ENCODE measurements at regions not wholly inside any gene's neighbourhood (a gene's known extent, or its start where the extent isn't known, plus 50 kb on each side); places are given as distances from the start of the nearest gene placed in this dataset.

DNA sequence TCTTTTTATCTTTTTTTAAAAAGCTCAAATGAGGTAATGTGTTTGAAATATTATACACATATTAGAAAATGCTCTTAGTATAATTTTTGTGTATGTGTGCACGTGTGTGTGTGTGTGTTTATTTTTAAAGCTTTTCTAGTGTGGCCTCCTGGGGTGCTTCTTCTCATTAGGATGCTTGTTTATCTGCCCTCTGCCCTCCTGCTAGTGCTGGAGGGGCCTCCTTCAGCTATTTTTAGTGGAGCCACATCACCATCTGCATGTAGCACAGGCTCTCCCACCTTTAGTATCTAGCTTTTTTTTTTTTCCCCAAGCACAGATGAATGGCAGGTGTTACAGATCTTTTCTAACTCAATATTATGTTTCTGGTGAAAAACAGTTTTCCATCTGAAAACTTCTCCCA lies 155.7 kb upstream of the TMEM229A start:
- TF ChIP-seq, protein P1, sequence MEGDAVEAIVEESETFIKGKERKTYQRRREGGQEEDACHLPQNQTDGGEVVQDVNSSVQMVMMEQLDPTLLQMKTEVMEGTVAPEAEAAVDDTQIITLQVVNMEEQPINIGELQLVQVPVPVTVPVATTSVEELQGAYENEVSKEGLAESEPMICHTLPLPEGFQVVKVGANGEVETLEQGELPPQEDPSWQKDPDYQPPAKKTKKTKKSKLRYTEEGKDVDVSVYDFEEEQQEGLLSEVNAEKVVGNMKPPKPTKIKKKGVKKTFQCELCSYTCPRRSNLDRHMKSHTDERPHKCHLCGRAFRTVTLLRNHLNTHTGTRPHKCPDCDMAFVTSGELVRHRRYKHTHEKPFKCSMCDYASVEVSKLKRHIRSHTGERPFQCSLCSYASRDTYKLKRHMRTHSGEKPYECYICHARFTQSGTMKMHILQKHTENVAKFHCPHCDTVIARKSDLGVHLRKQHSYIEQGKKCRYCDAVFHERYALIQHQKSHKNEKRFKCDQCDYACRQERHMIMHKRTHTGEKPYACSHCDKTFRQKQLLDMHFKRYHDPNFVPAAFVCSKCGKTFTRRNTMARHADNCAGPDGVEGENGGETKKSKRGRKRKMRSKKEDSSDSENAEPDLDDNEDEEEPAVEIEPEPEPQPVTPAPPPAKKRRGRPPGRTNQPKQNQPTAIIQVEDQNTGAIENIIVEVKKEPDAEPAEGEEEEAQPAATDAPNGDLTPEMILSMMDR (IDR thresholded peaks at IDR 0.05), result no peak
- no peak for TF ChIP-seq POLR2AphosphoS5 (IDR thresholded peaks at IDR 0.05)
